HCEC 1CT (cell line): ENCODE measurements at regions not wholly inside any gene's neighbourhood (a gene's known extent, or its start where the extent isn't known, plus 50 kb on each side); places are given as distances from the start of the nearest gene placed in this dataset.
"Not testable (repeated sequence)": the region's sequence is repeated elsewhere in the genome, so short reads cannot be mapped to it uniquely, and the experiment has no call there.

ENCODE experiments used
- DNase-seq: peaks from one replicate; pipeline ENCODE4 v3.0.0-alpha.2; 2017

- DNase-seq: not testable (repeated sequence)
Observed at GRCh38 chr2:111430817-111431661, 310.3 kb downstream of the BCL2L11 start.

GRCh38 chr2:111432423-111432822, 311.7 kb downstream of the BCL2L11 start:
- not testable (repeated sequence) for DNase-seq

GRCh38 chr2:111432916-111433499, 312.3 kb downstream of the BCL2L11 start:
- DNase-seq: not testable (repeated sequence)

- not testable (repeated sequence) for DNase-seq
Observed at GRCh38 chr2:111433892-111434607, 313.3 kb downstream of the BCL2L11 start.

- DNase-seq: not testable (repeated sequence)
Observed at GRCh38 chr2:111434608-111434939, 313.9 kb downstream of the BCL2L11 start.

- DNase-seq: not testable (repeated sequence)
Observed at GRCh38 chr2:111435553-111436310, 315.0 kb downstream of the BCL2L11 start.

- not testable (repeated sequence) for DNase-seq
Observed at GRCh38 chr2:111436411-111436810, 315.7 kb downstream of the BCL2L11 start.

GRCh38 chr2:111437288-111437990, 316.7 kb downstream of the BCL2L11 start:
- not testable (repeated sequence) for DNase-seq

GRCh38 chr2:111438161-111438560, 317.4 kb downstream of the BCL2L11 start:
- not testable (repeated sequence) for DNase-seq

- DNase-seq: not testable (repeated sequence)
Observed at GRCh38 chr2:111439237-111439636, 318.5 kb downstream of the BCL2L11 start.

GRCh38 chr2:111441614-111442013, 320.9 kb downstream of the BCL2L11 start:
- DNase-seq: not testable (repeated sequence)

GRCh38 chr2:111442767-111443454, 322.2 kb downstream of the BCL2L11 start:
- DNase-seq: not testable (repeated sequence)

GRCh38 chr2:111444516-111444915, 323.8 kb downstream of the BCL2L11 start:
- not testable (repeated sequence) for DNase-seq

GRCh38 chr2:111445191-111445929, 324.6 kb downstream of the BCL2L11 start:
- not testable (repeated sequence) for DNase-seq

- DNase-seq: not testable (repeated sequence)
Observed at GRCh38 chr2:111445941-111446340, 325.2 kb downstream of the BCL2L11 start.

GRCh38 chr2:111447482-111447881, 326.8 kb downstream of the BCL2L11 start:
- DNase-seq: not testable (repeated sequence)

- not testable (repeated sequence) for DNase-seq
Observed at GRCh38 chr2:111448796-111449195, 328.1 kb downstream of the BCL2L11 start.

GRCh38 chr2:111450526-111450925, 329.8 kb downstream of the BCL2L11 start:
- DNase-seq: not testable (repeated sequence)

GRCh38 chr2:111451692-111452199, 331.0 kb downstream of the BCL2L11 start:
- not testable (repeated sequence) for DNase-seq

- not testable (repeated sequence) for DNase-seq
Observed at GRCh38 chr2:111452208-111452607, 331.5 kb downstream of the BCL2L11 start.
